ENCODE measurements at regions not wholly inside any gene's neighbourhood (a gene's known extent, or its start where the extent isn't known, plus 50 kb on each side); places are given as distances from the start of the nearest gene placed in this dataset.
"Not testable (repeated sequence)": the region's sequence is repeated elsewhere in the genome, so short reads cannot be mapped to it uniquely, and the experiment has no call there.

DNA sequence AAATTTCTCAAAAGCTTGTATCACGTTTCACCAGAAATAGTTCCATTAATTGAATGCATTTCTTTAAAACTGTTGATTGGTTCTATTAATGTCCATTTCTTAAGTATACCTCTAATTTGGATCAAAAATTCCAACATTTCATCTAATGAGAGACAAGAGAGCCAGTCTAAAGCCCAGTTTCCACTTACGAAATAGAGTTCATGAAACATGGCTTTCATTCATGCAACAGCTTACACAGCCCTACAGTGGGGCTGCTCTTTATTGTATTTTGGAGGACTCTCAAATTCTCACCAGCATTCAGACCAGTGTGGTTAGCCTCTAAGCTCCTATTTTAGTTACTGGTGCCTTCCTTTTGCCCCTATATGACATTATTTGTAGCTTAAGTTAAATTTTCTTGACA is 566.9 kb upstream of the RGMB start:
- no peak for DNase-seq (ENCODE audit: low spot score)

DNA sequence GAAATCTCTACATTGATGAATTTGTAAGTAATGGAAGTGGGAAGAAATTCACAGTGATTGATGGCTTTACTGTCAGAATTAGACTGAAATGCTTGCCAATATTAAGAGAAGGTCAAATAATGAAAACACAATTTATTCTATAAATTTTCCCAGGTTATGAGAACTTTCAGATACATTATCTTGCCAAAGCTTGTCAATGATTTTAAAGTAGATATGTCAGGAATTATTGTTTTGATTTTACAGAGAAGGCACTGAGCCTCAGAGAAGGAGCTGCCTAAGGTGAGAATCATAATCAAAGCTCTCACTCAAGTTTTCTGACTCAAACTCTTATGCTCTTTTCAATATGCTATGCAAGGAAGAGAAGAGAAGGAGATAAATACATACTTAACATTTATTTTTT is 564.0 kb upstream of the RGMB start:
- no peak for DNase-seq (ENCODE audit: low spot score)

DNA sequence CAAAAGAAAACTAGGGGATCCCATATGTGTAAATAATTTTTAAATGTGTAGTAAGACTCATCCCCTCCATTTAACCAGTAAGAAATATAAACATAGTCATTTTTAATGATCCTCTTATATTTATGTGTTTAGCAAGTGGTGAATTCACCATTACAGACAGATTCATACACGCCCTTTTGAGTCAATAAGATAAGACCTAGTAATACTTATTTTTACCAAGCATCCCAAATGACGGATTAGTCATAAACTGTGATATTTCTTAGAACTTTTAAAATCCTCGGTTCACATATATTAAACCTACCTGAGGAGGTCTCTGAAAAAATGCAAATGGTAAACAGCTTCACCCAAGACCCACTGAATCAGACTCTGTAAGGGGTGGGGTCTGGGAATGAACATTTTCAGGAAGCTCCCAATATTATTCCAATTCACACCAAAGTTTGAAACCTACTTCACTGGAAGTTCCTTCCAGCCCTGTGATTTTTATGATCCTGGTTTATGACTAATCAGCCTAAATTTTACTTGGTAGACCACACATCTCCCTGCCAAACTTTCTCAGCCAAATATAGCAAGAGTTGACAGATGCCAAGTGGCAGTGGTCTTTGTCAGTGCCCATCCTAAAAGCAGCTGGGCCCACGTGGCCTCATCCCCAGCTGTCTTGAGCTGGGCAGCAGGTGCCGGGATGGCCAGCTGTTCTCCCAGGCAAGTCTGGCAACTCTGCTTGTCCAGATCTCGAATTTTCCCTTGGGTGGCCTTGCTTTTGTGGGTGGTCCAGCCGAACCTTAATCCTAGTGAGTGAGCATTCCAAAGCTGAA is 559.0 kb upstream of the RGMB start:
- no peak for DNase-seq (ENCODE audit: low spot score)

DNA sequence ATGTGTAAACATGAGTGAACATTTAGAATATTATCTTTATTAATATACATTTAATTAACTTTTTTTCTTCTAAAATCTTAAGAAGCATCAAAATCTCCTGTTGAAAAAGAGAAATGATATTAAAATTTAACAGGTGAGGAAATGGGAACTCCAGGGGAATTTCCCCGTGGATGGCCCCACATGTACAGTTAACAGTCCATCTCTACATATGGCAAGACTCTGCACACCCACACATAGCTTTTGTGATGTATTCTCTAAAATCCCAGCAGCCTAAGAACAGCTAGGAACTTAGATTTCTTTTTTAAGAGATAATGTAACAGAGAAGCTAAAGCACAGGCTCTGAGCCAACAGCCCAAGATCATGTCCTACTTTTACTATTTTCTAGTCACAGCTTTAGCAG is 556.3 kb upstream of the RGMB start:
- DNase-seq (ENCODE audit: low spot score) = no peak

DNA sequence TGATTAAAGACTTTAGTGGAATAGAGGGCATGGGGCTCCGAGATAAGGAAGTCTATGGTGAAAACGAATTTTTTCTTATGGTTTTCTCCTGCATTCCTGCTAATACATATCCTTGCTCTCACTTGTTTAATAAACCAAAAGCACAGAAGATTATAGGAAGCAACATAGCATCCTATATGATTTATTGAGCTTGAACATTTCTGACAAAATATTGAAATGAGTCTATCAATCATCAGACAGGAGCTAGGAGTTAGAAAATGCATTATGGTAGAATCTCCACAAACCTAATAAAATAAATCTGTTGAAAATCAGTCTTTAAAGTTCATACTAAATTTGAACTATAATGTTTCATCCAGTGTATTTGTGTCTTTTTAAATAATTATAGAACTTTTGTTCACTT is 554.6 kb upstream of the RGMB start:
- DNase-seq (ENCODE audit: low spot score) = no peak

DNA sequence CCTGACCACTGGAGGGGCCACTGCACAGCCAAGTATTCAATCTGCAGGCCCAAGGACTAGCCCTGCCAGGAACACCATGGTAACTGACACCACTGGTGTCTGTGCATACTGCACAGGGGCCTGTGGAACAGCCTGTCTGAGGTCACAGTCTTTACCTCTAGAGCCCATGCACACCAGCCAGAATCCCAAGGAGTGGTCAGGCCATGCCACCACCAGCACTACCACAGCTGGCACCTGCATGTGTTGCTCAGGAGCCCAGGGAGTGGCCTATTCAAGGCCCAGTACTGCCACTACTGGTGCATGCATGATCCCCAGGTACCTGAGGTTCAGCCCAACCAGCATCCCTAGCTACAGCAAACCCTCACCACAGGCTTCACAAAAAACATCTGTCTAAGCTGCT is 546.0 kb upstream of the RGMB start:
- DNase-seq (ENCODE audit: low spot score) = no peak

DNA sequence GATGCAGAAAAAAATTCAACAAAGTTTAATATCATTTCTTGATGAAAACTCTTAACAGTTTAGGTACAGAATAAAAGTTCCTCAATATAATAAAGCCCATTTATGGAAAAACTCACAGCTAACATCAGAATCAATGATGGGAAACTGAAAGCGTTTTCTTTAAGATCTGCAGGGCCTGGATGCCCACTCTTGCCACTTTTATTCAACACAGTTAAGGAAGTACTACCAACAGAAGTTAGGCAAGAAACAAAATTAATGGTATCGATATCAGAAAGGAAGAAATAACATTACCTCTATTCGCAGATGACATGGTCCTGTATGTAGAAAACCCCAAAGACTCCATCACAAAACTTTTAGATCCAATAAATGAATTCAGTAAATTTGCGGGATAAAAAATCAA is 542.4 kb upstream of the RGMB start:
- DNase-seq (ENCODE audit: low spot score) = no peak

DNA sequence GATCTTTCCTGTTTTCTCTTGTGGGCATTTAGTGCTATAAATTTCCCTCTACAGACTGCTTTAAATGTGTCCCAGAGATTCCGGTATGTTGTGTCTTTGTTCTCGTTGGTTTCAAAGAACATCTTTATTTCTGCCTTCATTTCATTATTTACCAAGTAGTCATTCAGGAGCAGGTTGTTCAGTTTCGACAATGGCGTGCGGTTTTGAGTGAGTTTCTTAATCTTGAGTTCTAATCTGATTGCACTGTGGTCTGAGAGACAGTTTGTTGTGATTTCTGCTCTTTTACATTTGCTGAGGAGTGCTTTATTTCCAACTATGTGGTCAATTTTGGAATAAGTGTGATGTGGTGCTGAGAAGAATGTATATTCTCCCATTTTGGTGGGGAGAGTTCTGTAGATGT is 535.7 kb upstream of the RGMB start:
- not testable (repeated sequence) for DNase-seq (ENCODE audit: low spot score)

DNA sequence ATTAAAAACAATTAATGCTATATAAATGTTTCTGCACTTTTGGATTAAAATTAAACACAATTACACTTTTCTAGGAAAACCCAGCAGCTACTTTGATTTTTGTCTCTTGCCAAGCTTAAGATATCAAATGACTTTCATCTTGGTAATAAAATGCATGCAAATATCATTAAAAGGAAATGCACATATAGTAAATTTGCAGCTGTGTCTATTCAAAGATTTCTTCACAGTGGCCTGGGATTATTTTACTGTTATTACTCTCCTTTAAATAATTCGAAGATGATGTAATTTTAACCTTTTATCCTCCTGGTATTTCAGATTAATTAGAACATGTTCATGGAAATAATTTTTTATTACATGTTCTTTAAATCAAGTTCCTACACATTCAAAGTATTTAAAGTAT is 529.5 kb upstream of the RGMB start:
- no peak for DNase-seq (ENCODE audit: low spot score)

DNA sequence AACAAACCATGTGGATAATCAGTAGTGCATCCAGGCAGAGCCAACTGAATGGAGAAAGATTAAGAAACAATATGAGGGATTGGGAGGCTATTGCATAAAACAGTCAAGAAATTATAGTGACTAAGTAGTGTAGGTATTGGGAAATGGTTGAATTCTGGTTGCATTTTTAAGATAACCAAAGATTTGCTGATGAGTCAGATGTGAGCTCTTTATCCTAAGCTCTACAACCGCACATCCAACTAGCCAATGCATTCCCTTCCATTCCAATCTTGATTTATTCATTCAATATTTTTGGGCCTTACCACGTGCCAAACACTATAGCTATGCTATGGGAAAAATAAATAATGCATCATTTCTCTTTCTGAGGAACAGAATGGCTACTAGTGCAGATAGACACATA is 524.5 kb upstream of the RGMB start:
- no peak for DNase-seq (ENCODE audit: low spot score)

DNA sequence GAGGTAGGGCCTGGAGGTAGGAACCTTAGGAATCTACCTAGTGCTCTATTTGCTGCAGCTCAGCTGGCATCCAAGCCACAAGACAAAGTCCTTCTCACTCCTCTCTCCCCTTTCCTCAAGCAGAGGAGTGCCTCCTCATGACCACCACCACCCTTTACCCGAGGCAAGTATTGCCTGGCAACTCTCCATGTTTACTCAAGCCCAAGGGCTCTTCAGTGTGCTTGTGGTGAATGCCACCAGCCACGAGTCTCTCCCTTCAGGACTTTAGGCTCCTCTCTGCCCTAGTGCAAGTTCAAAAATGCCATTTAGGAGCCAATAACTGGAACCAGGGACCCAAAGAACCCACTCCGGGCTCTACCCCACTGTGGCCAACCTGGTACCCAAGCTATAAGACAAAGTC is 514.5 kb upstream of the RGMB start:
- no peak for DNase-seq (ENCODE audit: low spot score)

DNA sequence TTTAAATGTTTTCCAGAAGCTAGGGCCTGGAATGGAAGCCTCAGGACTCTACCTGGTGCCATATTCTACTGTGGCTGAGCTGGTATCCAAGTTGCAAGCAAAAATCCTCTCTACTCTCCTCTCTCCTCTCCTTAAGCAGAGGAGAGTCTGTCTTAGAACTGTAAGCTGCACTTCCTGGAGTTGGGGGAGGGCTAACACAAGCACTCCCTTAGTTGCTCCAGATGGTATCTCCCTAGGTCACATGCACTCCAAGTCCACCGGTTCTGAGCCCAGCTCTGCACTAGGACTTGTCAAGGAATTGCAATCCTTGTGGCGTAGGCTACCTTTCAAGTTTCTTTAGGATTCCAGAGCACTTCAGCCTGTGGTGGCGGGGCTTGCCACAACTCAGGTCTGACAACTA is 513.9 kb upstream of the RGMB start:
- no peak for DNase-seq (ENCODE audit: low spot score)

DNA sequence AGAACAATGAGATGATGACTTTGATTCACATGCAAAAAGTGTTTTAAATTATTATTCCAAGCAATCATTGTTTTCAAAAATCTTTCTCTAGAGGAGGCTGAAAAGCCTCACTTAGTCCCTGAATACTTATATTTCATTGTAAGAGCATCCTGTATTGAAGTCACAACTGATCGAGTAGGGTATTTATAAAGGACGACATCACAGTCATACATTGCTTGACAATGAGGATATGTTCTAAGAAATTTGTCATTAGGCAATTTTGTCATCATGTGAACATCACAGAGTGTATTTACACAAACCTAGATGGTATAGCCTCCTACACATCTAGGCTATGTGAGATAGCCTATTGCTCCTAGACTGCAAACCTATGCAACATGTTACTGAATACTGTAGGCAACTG is 510.4 kb upstream of the RGMB start:
- DNase-seq (ENCODE audit: low spot score) = no peak

DNA sequence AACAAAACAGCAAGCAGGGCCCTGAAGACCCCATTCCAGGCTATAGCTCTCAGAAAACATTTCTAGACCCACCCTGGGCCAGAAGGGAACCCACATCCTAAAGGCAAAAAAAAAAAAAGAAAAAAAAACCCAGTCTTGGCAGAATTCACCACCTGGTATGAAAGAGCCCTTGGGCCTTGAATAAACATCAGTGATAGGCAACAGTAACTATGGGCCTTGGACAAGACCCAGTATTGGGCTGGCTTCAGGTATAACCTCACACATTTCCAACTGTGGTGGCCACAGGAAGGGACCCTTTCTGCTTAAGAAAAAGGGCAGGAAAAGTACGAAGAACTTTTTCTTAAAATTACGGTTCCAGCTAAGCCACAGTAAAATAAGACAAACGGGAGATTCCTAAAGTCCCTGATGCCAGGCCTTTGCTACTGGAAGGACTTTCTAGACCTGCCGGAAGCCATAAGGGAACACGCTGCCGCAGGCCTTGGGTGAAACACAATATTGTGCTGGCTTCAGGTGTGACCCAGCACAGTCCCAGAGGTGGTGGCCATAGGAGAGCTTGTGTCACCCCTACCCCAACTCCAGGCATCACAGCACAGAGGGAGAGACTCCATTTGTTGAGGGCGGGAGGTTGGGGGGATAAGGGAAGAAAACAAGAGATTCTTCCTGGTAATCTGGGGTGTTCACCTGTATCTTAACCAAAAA is 505.2 kb upstream of the RGMB start:
- DNase-seq (ENCODE audit: low spot score) = no peak

DNA sequence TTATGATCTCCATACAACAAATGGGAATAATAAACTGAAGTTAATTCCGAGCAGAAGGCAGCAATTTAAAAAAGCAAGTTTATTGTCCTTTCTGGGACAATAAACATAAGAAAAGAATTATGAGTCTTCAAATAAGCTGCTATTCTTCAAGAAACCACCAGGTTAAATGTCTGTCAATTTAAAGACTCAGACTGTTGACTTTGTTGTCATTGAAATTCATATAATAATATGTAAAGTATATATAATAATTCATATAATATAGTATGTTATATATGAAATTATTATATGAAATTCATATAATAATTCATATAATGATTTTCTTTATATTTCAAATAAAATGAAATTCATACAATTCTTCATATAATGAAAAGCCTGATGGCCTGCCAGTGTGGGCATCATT is 497.5 kb upstream of the RGMB start:
- DNase-seq (ENCODE audit: low spot score) = no peak

DNA sequence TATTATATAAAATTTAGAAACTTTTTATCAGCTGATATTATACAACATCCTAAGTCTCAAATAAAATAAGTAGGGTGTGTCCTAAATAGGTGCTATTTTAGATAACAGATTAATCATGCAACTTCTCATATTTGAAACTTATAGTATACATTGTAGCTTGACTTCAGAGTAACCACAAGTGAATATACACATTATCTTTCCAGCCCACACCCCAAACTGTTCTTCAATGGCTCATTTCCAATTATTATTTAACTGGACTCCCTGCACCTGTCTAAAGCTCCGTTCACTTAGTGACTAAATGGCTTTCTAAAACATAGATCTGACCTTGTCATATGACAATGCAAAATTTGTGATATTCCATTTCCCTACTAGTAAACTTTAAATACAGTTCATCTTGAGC is 490.9 kb upstream of the RGMB start:
- no peak for DNase-seq (ENCODE audit: low spot score)

DNA sequence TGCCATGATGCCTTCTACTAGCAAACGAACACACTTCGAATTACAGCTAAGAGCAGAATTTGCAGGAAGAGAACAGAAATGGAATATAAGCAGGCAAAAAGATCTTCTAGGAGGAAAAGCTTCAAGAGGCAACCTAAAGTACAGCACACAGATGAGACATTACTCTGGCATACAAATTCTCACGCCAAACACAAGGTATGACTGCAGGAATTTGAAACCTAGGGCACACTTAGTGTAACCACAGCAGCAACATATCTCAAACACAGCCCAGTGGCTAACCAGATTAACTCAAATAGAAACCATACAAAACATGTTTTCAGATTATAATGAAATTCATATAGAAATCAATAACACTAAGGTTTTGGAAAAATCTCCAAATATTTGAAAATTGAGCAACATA is 481.0 kb upstream of the RGMB start:
- DNase-seq (ENCODE audit: low spot score) = no peak

DNA sequence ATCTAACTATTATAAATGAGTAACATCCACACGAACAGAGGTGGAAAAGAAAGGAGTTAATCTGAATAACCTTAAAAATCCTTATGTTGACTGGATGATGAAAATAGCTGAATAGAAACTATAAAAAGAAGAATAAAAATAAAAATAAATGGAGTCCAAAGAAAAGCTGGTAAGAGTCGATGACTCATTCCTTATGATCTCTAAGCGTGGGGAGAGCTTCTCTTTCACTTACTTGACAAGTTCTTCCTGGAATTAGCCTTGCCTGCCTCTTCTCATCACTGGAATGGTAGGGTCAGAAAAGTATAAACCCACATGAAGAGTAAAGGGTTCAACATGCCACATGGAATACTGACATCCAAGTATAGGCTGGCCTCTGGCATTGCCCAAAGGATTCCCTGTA is 477.0 kb upstream of the RGMB start:
- DNase-seq (ENCODE audit: low spot score) = no peak

DNA sequence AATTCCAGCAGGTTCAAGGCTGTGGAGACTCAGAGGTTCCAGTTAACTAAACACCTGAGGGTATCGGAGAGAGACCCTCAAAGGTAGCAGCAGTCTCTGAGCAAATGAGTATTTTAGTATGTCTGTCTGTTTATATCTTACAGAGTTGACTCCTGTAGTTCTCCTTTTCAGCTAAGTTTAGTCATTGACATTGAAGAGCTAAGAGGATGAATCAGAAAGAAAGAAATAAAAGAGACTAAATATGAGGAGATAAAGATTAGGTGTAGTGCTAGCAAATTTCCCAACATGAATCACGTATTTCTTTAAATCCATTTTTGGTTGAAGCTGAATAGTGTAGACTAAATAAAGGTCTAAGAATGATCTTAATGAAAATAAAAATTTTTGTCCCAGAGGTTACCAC is 474.0 kb upstream of the RGMB start:
- DNase-seq (ENCODE audit: low spot score) = no peak

DNA sequence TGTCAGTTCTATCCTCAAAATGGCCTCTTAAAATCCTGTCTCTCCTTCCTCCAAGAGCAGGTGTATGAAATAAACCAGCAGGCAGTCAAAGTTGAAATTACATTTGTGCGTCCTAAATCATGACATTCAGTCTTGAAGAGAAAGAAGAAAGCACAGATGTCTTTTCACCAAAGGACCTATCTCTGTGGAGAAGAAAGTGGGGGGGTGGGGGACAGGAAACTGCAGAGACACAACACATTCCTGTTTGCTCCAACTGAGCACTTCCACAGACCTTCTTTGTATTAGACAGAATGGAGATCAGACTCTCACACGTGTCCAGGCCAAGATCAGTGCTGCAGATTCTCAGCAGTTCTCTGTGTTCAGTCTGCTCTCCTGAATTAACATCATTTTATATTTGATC is 471.9 kb upstream of the RGMB start:
- no peak for DNase-seq (ENCODE audit: low spot score)

DNA sequence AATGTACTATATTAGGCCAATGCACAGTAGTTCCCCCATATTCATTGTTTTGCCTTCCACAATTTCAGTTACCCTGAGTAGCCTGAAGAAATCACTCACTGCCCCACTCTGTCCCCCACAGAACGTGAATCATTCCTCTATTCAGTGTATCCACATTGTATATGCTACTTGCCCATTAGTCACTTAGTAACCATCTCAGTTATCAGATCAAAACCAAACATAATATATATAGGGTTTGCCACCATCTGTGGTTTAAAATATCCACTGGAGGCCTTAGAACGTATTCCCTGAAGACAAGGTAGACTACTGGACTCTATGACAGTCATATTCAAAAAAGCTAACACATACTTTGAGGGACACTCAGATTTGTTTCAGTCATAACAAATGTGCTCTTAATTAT is 465.7 kb upstream of the RGMB start:
- DNase-seq (ENCODE audit: low spot score) = no peak

DNA sequence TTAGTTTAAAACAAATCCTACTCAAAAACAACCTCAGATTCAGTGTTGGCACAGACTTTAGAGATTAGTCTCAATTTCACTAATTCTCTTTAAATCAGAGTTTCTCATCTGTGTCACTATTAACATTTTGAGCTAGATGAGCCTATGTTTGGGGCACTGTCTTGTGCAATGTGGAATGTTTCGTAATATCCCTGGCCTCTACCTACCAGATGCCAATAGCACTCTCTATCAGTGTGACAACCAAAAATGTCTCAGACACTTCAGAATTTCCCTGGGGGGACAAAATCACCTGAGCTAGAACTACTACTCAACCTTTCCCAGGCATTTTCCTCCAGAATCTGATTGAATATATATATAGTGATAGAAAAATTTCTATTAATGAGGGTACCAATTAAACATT is 465.2 kb upstream of the RGMB start:
- DNase-seq (ENCODE audit: low spot score) = no peak

DNA sequence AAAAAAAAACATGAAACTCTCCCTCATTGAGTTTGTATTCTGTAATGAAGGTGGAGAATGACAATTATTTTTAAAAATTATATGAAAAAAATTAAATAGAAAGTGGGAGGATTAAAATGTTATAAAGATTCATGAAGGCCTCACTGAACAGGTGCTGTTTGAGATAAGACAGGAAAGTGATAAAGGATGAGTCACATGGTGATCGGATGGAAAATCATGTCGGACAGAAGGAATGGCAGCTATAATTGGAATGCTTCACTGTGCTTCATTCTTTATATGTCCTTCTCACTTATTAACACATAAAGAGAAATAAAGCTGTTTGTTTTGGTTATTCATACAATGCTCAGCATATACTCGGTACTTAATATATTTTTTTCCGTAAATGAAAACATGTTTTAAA is 464.5 kb upstream of the RGMB start:
- DNase-seq (ENCODE audit: low spot score) = no peak
